ENCODE measurements at regions not wholly inside any gene's neighbourhood (a gene's known extent, or its start where the extent isn't known, plus 50 kb on each side); places are given as distances from the start of the nearest gene placed in this dataset.

DNA sequence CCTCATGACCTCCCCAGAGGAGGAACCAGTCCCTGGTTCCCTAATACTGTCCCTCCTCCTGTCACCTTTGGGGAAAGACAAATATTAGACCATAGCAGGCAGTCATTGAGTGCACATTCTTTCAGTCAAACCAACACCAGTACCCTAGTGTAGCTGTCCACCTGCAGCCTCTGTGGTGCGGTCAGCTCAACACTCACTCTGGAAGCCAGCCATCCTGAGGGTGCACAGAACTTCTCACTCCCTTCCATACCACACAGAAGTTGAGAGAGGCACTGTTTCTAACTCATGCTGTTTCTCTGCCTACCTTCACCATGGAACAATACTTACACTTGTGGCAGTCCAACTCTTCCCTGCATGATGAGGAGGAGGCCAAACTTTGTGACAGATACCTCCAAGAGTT is 175.6 kb upstream of the FOXN2 start:
- TF ChIP-seq POLR2A (IDR thresholded peaks at IDR 0.05) (no peak), EP300 (IDR thresholded peaks at IDR 0.05) (no peak), POLR2AphosphoS5 (IDR thresholded peaks at IDR 0.05) (no peak)
- TF ChIP-seq, protein P1, sequence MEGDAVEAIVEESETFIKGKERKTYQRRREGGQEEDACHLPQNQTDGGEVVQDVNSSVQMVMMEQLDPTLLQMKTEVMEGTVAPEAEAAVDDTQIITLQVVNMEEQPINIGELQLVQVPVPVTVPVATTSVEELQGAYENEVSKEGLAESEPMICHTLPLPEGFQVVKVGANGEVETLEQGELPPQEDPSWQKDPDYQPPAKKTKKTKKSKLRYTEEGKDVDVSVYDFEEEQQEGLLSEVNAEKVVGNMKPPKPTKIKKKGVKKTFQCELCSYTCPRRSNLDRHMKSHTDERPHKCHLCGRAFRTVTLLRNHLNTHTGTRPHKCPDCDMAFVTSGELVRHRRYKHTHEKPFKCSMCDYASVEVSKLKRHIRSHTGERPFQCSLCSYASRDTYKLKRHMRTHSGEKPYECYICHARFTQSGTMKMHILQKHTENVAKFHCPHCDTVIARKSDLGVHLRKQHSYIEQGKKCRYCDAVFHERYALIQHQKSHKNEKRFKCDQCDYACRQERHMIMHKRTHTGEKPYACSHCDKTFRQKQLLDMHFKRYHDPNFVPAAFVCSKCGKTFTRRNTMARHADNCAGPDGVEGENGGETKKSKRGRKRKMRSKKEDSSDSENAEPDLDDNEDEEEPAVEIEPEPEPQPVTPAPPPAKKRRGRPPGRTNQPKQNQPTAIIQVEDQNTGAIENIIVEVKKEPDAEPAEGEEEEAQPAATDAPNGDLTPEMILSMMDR (IDR thresholded peaks at IDR 0.05), result no peak
